Stomach smooth muscle (tissue), 2 donors: ENCODE measurements at regions not wholly inside any gene's neighbourhood (a gene's known extent, or its start where the extent isn't known, plus 50 kb on each side); places are given as distances from the start of the nearest gene placed in this dataset.
"Not testable (repeated sequence)": the region's sequence is repeated elsewhere in the genome, so short reads cannot be mapped to it uniquely, and the experiment has no call there.

Source experiments
- H3K27ac ChIP-seq: one replicate; pipeline ENCODE4 v1.7.0; 2013; ENCODE audit warnings: mild to moderate bottlenecking, low read length, inconsistent platforms
- H3K27me3 ChIP-seq, 2 donors: one replicate each; pipeline ENCODE4 v1.7.0; 2013; ENCODE audit warnings: low read length in 2 of 2; ENCODE audit not compliant: insufficient read depth in 2 of 2, control insufficient read depth in 1 of 2
- H3K36me3 ChIP-seq, 2 donors: one replicate each; pipeline ENCODE4 v1.7.0; 2013; ENCODE audit warnings: low read length in 2 of 2; ENCODE audit not compliant: control insufficient read depth in 2 of 2, insufficient read depth in 2 of 2
- H3K4me1 ChIP-seq: one replicate; pipeline ENCODE4 v1.7.0; 2013; ENCODE audit warnings: low read length; ENCODE audit not compliant: control insufficient read depth, insufficient read depth
- H3K4me3 ChIP-seq, 2 donors: one replicate each; pipeline ENCODE4 v1.7.0; 2013; ENCODE audit warnings: low read length in 2 of 2
- H3K9ac ChIP-seq, 2 donors: one replicate each; pipeline ENCODE4 v1.7.0; 2013; ENCODE audit warnings: low read length in 2 of 2, mild to moderate bottlenecking in 1 of 2
- H3K9me3 ChIP-seq, 2 donors: one replicate each; pipeline ENCODE4 v1.7.0; 2013; ENCODE audit warnings: low read length in 2 of 2; ENCODE audit not compliant: control insufficient read depth in 2 of 2
- donor health status: healthy.
- donor health status: Pancreatic carcinoma.

DNA sequence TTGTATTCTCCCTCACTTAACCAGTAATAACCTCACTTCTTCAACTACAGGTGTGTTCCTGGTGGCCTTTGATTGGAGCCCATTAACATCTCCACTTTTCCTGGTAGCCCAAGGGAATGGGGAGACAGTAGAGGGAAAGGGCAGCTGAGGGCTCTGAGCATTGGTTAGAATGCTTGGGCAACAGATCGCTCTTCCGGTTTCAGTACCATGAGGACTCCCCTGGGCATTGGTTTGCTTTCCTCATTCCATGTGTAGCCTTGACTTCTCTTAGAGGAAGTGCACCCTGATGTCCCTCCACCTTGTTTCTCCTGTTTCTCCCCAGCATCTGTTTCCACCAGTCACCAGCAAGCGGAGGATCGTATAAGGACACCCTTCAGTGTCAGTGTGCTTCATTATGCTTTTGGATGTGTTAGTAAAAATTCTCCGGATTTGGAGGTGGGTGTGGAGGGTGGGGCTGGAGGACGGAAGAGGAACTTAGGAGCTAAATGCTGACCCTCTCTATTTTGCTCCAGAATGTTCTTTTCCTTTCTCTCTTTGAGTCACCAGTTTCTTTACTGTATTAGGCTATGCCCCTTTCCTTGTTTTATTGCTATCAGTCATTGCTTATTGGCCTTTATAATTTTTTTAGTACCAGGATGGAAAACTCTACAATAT lies 50.6 kb upstream of the ZNG1B start:
- H3K27ac ChIP-seq, H3K36me3 ChIP-seq, H3K9ac ChIP-seq: not testable (repeated sequence)

GRCh38 chr2:113379621-113380020 lies 57.9 kb upstream of the ZNG1B start:
- not testable (repeated sequence) for H3K9me3 ChIP-seq, H3K9ac ChIP-seq, H3K4me3 ChIP-seq, H3K27me3 ChIP-seq, H3K4me1 ChIP-seq, H3K36me3 ChIP-seq, H3K27ac ChIP-seq

More for the DNA sequence above, 50.6 kb upstream of the ZNG1B start:
- H3K27me3 ChIP-seq, H3K4me1 ChIP-seq, H3K9me3 ChIP-seq, H3K4me3 ChIP-seq: not testable (repeated sequence)

DNA sequence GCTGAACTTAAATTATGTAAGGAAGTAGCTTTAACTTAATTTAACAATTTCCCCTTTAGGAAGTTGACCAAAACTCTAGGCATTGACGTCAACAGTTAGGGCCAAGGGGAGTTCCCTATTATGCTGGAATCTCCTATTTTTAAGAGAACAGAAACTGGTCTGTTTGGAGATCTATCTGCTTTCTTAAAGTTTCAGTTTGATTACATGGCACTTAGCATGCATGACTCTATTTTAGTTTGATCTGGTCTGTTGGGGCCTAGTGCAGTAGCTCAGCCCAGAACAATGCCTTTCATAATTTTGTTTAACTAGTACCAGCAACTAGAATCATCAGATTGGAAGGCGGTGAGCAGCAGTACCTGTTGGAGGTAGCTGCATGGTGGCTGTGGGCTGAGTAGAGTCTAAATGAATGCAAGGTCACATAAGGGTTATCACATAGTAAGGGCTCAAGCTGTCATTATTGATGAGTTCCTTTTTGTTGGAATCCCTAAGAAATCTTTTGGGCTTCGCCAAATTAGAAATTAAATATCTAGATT lies 60.5 kb upstream of the ZNG1B start:
- no peaks in the 10 kb centered on the region for H3K36me3 ChIP-seq
- H3K27me3 ChIP-seq, result no peaks in the 10 kb centered on the region
- H3K4me1 ChIP-seq, result no peaks in the 10 kb centered on the region
- no peak overlapping the region for H3K9ac ChIP-seq
- H3K27ac ChIP-seq, result no peak overlapping the region
- no peak overlapping the region for H3K4me3 ChIP-seq
- no peaks in the 10 kb centered on the region for H3K9me3 ChIP-seq

GRCh38 chr2:113376253-113376912 lies 61.1 kb upstream of the ZNG1B start:
- no peaks in the 10 kb centered on the region for H3K9me3 ChIP-seq
- H3K4me3 ChIP-seq, result no peak overlapping the region
- no peak overlapping the region for H3K9ac ChIP-seq
- no peak overlapping the region for H3K27ac ChIP-seq
- no peaks in the 10 kb centered on the region for H3K36me3 ChIP-seq
- no peaks in the 10 kb centered on the region for H3K4me1 ChIP-seq
- H3K27me3 ChIP-seq, result no peaks in the 10 kb centered on the region

DNA sequence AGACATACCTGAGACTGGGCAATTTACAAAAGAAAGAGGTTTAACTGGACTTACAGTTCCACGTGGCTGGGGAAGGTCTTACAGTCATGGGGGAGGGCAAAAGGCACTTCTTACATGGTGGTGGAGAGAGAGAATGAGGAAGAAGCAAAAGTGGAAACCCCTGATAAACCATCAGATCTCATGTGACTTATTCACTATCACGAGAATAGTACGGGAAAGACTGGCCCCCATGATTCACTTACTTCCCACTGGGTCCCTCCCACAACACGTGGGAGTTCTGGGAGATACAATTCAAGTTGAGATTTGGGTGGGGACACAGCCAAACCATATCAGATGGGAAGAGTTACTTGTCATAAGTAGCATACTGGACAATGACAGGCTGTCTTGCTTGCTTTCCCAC lies 62.6 kb upstream of the ZNG1B start:
- H3K27me3 ChIP-seq, H3K36me3 ChIP-seq, H3K27ac ChIP-seq, H3K9me3 ChIP-seq, H3K4me3 ChIP-seq, H3K9ac ChIP-seq, H3K4me1 ChIP-seq: not testable (repeated sequence)

GRCh38 chr2:113372258-113372834 lies 65.1 kb upstream of the ZNG1B start:
- not testable (repeated sequence) for H3K9me3 ChIP-seq, H3K4me3 ChIP-seq, H3K27me3 ChIP-seq, H3K9ac ChIP-seq, H3K27ac ChIP-seq, H3K36me3 ChIP-seq, H3K4me1 ChIP-seq

- no peak overlapping the region for H3K27ac ChIP-seq
- no peak overlapping the region for H3K4me3 ChIP-seq
- H3K36me3 ChIP-seq, result no peaks in the 10 kb centered on the region
- H3K9ac ChIP-seq, result peak overlapping the region in 1 of 2 donors; percentile 9
- peaks cover 6% of the 10 kb centered on the region for H3K4me1 ChIP-seq
- no peaks in the 10 kb centered on the region for H3K27me3 ChIP-seq
- no peaks in the 10 kb centered on the region for H3K9me3 ChIP-seq
Measured at GRCh38 chr2:113370478-113371091, 66.9 kb upstream of the ZNG1B start.

GRCh38 chr2:113370030-113370429 lies 67.5 kb upstream of the ZNG1B start:
- Histone ChIP-seq H3K4me1 (peaks cover 6% of the 10 kb centered on the region), H3K9ac (no peak overlapping the region), H3K36me3 (no peaks in the 10 kb centered on the region), H3K27ac (no peak overlapping the region), H3K9me3 (no peaks in the 10 kb centered on the region), H3K27me3 (no peaks in the 10 kb centered on the region), H3K4me3 (no peak overlapping the region)

DNA sequence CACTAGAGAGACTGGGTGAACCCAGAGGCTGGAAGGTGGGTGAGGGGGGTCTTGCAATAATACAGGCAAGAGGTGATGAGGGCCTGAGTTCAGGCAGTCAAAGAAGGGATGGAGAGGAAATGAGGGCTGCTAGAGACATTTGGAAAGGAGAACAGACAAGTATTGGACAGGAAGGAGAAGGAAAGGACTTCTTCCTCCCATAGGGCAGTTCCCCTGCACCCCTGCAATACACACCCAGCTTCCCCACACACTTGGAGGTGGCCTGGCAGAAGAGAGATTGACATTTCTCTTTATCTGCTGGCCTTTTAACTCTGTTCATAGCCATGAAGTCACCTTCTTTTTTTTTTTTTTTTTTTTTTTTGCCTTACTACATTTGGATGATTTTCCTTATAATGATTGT lies 68.9 kb upstream of the ZNG1B start:
- not testable (repeated sequence) for H3K9me3 ChIP-seq, H3K27me3 ChIP-seq, H3K4me3 ChIP-seq, H3K36me3 ChIP-seq, H3K9ac ChIP-seq, H3K27ac ChIP-seq, H3K4me1 ChIP-seq

DNA sequence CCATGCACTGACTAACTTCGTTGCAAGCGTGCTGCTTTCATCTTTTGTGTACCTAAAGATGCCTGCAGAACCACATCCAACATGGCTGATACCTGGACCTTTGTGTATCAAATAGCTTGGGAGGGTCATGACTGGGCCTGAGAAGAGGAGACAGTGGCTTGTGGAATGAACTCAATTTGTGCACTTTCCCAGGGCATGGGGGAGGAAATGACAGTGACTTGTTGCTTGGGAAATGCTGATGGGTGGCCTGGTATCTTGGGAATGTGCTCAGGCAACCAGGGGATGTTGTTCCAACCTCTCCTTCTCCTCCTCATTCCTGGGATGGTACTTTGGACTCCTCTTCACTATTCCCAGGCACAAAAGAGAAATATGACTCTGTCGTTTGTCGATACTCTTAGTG lies 70.7 kb upstream of the ZNG1B start:
- H3K4me3 ChIP-seq, H3K36me3 ChIP-seq, H3K27ac ChIP-seq, H3K9ac ChIP-seq, H3K9me3 ChIP-seq, H3K4me1 ChIP-seq, H3K27me3 ChIP-seq: not testable (repeated sequence)

GRCh38 chr2:113365791-113366190 lies 71.7 kb upstream of the ZNG1B start:
- not testable (repeated sequence) for H3K4me3 ChIP-seq, H3K36me3 ChIP-seq, H3K27me3 ChIP-seq, H3K9ac ChIP-seq, H3K27ac ChIP-seq, H3K4me1 ChIP-seq, H3K9me3 ChIP-seq
